AG04450 (cell line): ENCODE measurements at regions not wholly inside any gene's neighbourhood (a gene's known extent, or its start where the extent isn't known, plus 50 kb on each side); places are given as distances from the start of the nearest gene placed in this dataset.

ENCODE experiments used
- CTCF ChIA-PET: fragments of 300-600, 350-600 bp; formaldehyde crosslinking; extraction: SDS; loops from one replicate; lab custom pipeline; 2022; ENCODE audit warnings: antibody characterized with exemption, inconsistent platforms; lab: Charles Lee
- POLR2A ChIA-PET: fragments of 350-600 bp; formaldehyde crosslinking; extraction: SDS; loops from one replicate; lab custom pipeline; 2021; ENCODE audit warnings: antibody characterized with exemption, inconsistent platforms; lab: Yijun Ruan, JAX
- DNase-seq: peaks from one replicate; pipeline ENCODE4 v3.0.0-alpha.2; 2011; ENCODE audit warnings: low read depth, low spot score
- H3K27ac ChIP-seq: one replicate; pipeline ENCODE4 v1.5.1; 2012; ENCODE audit warnings: low read depth, low read length, control low read depth
- H3K27me3 ChIP-seq: one replicate; pipeline ENCODE4 v1.6.0; 2012; ENCODE audit warnings: low read length; ENCODE audit not compliant: control insufficient read depth, insufficient read depth
- H3K4me3 ChIP-seq: 2 replicates; pipeline ENCODE4 v1.5.1; 2011; ENCODE audit warnings: mild to moderate bottlenecking, low read depth, low read length, control low read depth
- H3K9me3 ChIP-seq: 2 replicates; pipeline ENCODE4 v1.5.1; 2012; ENCODE audit warnings: low read length; ENCODE audit not compliant: control insufficient read depth, insufficient read depth
- CTCF ChIP-seq: IDR thresholded peaks from 2 replicates; pipeline ENCODE4 v1.5.1; 2011; ENCODE audit warnings: low read depth, low read length, control low read depth, inconsistent platforms

GRCh38 chr11:15336021-15336420 lies 221.3 kb downstream of the INSC start:
- ChIA-PET CTCF (no interaction called here), POLR2A (no interaction called here)
- Histone ChIP-seq H3K27ac (no peak overlapping the region), H3K9me3 (no peaks in the 10 kb centered on the region; the same call in 1 of the 2 replicates), H3K27me3 (no peaks in the 10 kb centered on the region), H3K4me3 (no peak overlapping the region)
- DNase-seq, result no peak
- TF ChIP-seq CTCF, result no peak

- Histone ChIP-seq H3K4me3 (no peak overlapping the region), H3K27me3 (no peaks in the 10 kb centered on the region), H3K9me3 (no peaks in the 10 kb centered on the region; the same call in 1 of the 2 replicates), H3K27ac (no peak overlapping the region)
- no peak for TF ChIP-seq CTCF
- CTCF ChIA-PET, result interaction anchor here (1.2 kb wide), 1 partner anchor 11 kb away, joined by 3 read pairs; no protein-coding TSS in a partner anchor
- POLR2A ChIA-PET, result no interaction called here
- DNase-seq, result no peak
Observed at GRCh38 chr11:15339302-15339701, 224.6 kb downstream of the INSC start.

- CTCF ChIA-PET, result no interaction called here
- Histone ChIP-seq H3K9me3 (no peaks in the 10 kb centered on the region; the same call in 1 of the 2 replicates), H3K27me3 (no peaks in the 10 kb centered on the region), H3K4me3 (no peak overlapping the region), H3K27ac (no peak overlapping the region)
- no peak for TF ChIP-seq CTCF
- POLR2A ChIA-PET, result no interaction called here
- no peak for DNase-seq
Observed at GRCh38 chr11:15341587-15341986, 226.9 kb downstream of the INSC start.

- Histone ChIP-seq H3K4me3 (no peak overlapping the region), H3K27me3 (no peaks in the 10 kb centered on the region), H3K9me3 (no peaks in the 10 kb centered on the region; the same call in 1 of the 2 replicates), H3K27ac (no peak overlapping the region)
- DNase-seq, result no peak
- ChIA-PET POLR2A (no interaction called here), CTCF (no interaction called here)
- TF ChIP-seq CTCF, result no peak
Observed at GRCh38 chr11:15342163-15342562, 227.4 kb downstream of the INSC start.

GRCh38 chr11:15346907-15347306 lies 232.2 kb downstream of the INSC start:
- ChIA-PET POLR2A (no interaction called here), CTCF (no interaction called here)
- TF ChIP-seq CTCF, result no peak
- Histone ChIP-seq H3K27ac (no peak overlapping the region), H3K4me3 (no peak overlapping the region), H3K27me3 (no peaks in the 10 kb centered on the region), H3K9me3 (no peaks in the 10 kb centered on the region)
- DNase-seq, result no peak
